BE2C (cell line): ENCODE measurements at regions not wholly inside any gene's neighbourhood (a gene's known extent, or its start where the extent isn't known, plus 50 kb on each side); places are given as distances from the start of the nearest gene placed in this dataset.

Source experiments
- DNase-seq: peaks from one replicate; pipeline ENCODE4 v3.0.0-alpha.2; 2020
- H3K27me3 ChIP-seq: fragments of 250-450 bp; sonication (Bioruptor Pico); 2 replicates; pipeline ENCODE4 v1.5.1; 2020; ENCODE audit warnings: mild to moderate bottlenecking
- H3K36me3 ChIP-seq: fragments of 250-450 bp; sonication (Bioruptor Pico); 2 replicates; pipeline ENCODE4 v1.5.1; 2020; ENCODE audit warnings: mild to moderate bottlenecking
- H3K4me1 ChIP-seq: fragments of 250-450 bp; sonication (Bioruptor Pico); 2 replicates; pipeline ENCODE4 v1.5.1; 2020
- H3K4me3 ChIP-seq: 2 replicates; pipeline ENCODE4 v1.5.1; 2011; ENCODE audit warnings: low read depth, low read length
- H3K9me3 ChIP-seq: fragments of 250-450 bp; sonication (Bioruptor Pico); 2 replicates; pipeline ENCODE4 v1.5.1; 2020
- TF ChIP-seq, protein P1 (sequence below): IDR thresholded peaks from 2 replicates; pipeline ENCODE4 v1.5.1; 2012; ENCODE audit warnings: mild to moderate bottlenecking, low read depth, low read length

DNA sequence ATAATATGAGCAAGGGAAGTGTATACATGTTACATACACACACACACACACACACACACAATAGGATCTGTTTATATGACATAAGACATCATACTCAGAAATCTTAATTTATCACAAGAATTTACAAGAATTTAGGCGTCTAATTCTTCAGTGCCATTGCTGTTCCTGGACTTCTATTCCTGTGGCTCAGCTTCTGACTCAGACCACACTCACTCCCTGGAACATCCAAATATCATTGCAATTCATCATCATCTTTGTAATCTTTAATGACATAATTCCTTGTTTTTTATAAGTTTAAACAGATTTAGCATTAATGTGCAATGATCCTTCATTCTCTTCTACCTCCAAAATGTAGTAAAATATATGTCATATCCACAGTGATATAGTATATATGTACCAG lies 544.2 kb downstream of the FOXG1 start:
- TF ChIP-seq, protein P1, sequence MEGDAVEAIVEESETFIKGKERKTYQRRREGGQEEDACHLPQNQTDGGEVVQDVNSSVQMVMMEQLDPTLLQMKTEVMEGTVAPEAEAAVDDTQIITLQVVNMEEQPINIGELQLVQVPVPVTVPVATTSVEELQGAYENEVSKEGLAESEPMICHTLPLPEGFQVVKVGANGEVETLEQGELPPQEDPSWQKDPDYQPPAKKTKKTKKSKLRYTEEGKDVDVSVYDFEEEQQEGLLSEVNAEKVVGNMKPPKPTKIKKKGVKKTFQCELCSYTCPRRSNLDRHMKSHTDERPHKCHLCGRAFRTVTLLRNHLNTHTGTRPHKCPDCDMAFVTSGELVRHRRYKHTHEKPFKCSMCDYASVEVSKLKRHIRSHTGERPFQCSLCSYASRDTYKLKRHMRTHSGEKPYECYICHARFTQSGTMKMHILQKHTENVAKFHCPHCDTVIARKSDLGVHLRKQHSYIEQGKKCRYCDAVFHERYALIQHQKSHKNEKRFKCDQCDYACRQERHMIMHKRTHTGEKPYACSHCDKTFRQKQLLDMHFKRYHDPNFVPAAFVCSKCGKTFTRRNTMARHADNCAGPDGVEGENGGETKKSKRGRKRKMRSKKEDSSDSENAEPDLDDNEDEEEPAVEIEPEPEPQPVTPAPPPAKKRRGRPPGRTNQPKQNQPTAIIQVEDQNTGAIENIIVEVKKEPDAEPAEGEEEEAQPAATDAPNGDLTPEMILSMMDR, result no peak

DNA sequence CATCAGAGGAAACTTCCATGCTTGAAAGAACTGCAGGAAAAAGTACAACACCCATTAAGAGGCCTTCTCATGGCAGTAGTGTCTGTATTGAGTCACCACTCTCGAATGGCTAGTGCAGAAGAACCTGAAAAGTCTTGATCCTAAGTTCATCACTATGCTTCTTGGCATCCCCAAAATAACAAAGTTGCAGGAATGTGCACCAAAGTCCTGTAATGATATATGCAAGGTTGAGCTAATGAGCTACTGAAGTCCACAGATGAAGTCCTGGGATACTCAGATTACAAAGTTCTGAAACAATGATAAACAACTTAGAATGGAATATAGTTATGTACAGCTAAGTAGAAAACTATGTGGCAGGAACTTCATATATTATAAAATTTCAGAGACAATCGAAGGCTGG lies 545.4 kb downstream of the FOXG1 start:
- Histone ChIP-seq H3K36me3 (no peaks in the 10 kb centered on the region), H3K27me3 (no peaks in the 10 kb centered on the region), H3K4me1 (no peaks in the 10 kb centered on the region), H3K4me3 (no peak overlapping the region), H3K9me3 (no peaks in the 10 kb centered on the region)
- DNase-seq, result no peak
- TF ChIP-seq, protein P1, result no peak

More for the DNA sequence above, 544.2 kb downstream of the FOXG1 start:
- H3K4me1 ChIP-seq, result no peaks in the 10 kb centered on the region
- H3K9me3 ChIP-seq, result no peaks in the 10 kb centered on the region
- no peaks in the 10 kb centered on the region for H3K36me3 ChIP-seq
- DNase-seq, result no peak
- no peaks in the 10 kb centered on the region for H3K27me3 ChIP-seq
- no peak overlapping the region for H3K4me3 ChIP-seq

DNA sequence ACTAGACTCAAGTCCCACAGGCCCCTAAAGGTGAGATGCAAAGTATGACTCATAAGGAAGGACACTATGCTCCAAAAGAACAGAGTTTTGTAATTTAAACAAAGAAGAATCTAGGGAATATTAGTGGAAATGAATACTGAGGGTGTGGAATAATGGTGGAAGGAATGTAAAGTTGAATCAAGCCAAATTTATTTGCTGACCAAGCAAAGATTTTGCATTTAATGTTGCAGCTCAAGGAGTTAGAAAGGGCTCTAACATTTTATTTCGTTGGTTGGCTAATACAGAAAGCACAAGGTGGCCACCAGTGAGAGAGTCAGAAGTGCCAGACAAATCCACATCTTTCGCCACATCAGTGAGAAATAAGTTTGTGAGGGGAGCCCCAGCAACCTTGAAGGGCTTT lies 550.3 kb downstream of the FOXG1 start:
- no peak overlapping the region for H3K4me3 ChIP-seq

DNA sequence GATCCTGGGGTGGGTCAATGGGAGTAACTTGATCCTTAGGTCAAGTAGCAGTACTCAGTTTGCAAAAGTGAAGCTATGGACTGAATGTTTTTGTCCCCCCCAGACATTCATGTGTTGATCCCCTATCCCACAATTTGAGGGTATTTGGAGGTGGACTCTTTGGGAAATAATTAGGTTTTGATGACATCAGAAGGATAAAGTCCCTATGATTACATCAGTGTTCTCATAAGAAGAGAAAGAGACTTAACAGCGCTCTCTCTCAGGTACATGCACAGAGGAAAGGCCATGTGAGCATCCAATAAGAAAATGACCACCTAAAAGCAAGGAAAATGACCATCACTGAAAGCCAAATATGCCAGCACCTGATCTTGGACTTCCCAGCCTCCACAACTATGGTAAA lies 550.8 kb downstream of the FOXG1 start:
- no peak for DNase-seq
- H3K4me3 ChIP-seq, result no peak overlapping the region
- no peaks in the 10 kb centered on the region for H3K27me3 ChIP-seq
- TF ChIP-seq, protein P1, result no peak
- H3K9me3 ChIP-seq, result peaks cover 1% of the 10 kb centered on the region; the same call in 1 of the 2 replicates
- no peaks in the 10 kb centered on the region for H3K4me1 ChIP-seq
- H3K36me3 ChIP-seq, result no peaks in the 10 kb centered on the region

More for the DNA sequence above, 550.3 kb downstream of the FOXG1 start:
- TF ChIP-seq, protein P1, result no peak
- H3K4me1 ChIP-seq, result no peaks in the 10 kb centered on the region
- no peaks in the 10 kb centered on the region for H3K27me3 ChIP-seq
- H3K9me3 ChIP-seq, result no peaks in the 10 kb centered on the region
- H3K36me3 ChIP-seq, result no peaks in the 10 kb centered on the region
- no peak for DNase-seq

DNA sequence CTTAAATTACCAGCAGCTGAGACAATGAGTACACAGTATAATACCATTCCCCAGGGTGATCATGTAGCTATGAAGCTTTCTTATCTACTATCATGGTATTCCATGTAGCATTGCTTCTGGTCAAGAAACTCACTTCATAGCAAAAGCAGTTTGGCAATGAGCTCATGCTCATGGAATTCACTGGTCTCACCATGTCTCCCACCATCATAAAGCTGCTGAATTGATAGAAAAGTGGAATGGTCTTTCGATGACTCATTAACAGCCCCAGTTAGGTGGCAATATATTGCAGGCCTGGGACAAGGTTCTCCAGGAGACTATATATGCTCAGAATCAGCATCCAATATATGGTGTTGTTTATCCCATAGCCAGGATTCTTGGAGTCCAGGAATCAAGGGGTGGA lies 553.7 kb downstream of the FOXG1 start:
- no peak for DNase-seq
- Histone ChIP-seq H3K4me3 (no peak overlapping the region), H3K36me3 (no peaks in the 10 kb centered on the region), H3K9me3 (peaks cover 2% of the 10 kb centered on the region; the same call in 1 of the 2 replicates), H3K4me1 (no peaks in the 10 kb centered on the region), H3K27me3 (no peaks in the 10 kb centered on the region)
- TF ChIP-seq, protein P1, result no peak

DNA sequence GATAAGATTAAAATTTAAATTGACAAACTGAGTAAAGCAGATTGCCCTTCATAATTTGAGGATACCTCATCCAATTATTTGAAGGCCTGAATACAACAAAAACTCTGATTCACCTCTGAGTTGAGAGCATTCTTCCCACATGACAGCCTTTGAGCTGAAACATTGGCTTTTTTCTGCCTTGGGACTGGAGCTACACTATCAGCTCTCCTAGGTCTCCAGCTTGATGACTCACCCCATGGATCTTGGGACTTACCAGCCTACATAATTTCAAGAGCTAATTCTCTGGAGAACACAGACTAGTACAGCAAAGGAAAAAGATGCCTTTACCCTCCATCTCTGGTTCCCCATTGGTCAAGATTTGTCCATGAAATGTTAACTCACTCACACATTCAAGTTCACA lies 555.1 kb downstream of the FOXG1 start:
- H3K9me3 ChIP-seq, result peaks cover 2% of the 10 kb centered on the region; the same call in 1 of the 2 replicates
- DNase-seq, result no peak
- H3K4me3 ChIP-seq, result no peak overlapping the region
- no peaks in the 10 kb centered on the region for H3K36me3 ChIP-seq
- no peaks in the 10 kb centered on the region for H3K4me1 ChIP-seq
- no peaks in the 10 kb centered on the region for H3K27me3 ChIP-seq
- TF ChIP-seq, protein P1, result no peak
